Panc1 (cell line): ENCODE measurements at regions not wholly inside any gene's neighbourhood (a gene's known extent, or its start where the extent isn't known, plus 50 kb on each side); places are given as distances from the start of the nearest gene placed in this dataset.

ENCODE experiments used
- ATAC-seq: fragments of 200-7000 bp; cut with Tn5 transposase; 2 replicates; pipeline ENCODE4 v1.9.1; 2020; ENCODE audit warnings: mild to moderate bottlenecking, moderate library complexity
- BruUV-seq: library from RNA; stranded (reverse); fragments of 400-500 nt; replicated peaks from 2 replicates; lab custom pipeline; 2021; lab: Mats Ljungman, UMichigan
- CTCF ChIA-PET: fragments of 300-600 bp; sonication (Branson Sonifier 250); formaldehyde crosslinking; loops from one replicate; lab custom pipeline; 2022; ENCODE audit warnings: antibody characterized with exemption; lab: Charles Lee
- POLR2A ChIA-PET: fragments of 300-600 bp; sonication (Branson Sonifier 250); formaldehyde crosslinking; loops from one replicate; lab custom pipeline; 2022; ENCODE audit warnings: antibody characterized with exemption; lab: Charles Lee
- DNase-seq: peaks from one replicate; pipeline ENCODE4 v3.0.0-alpha.2; 2010; ENCODE audit warnings: low read depth, low spot score
- H3K27ac ChIP-seq: 2 replicates; pipeline ENCODE4 v1.5.1; 2011; ENCODE audit warnings: mild to moderate bottlenecking, low read length, inconsistent platforms
- H3K27me3 ChIP-seq: fragments of 200-500 bp; sonication (Bioruptor generic); 2 replicates; pipeline ENCODE4 v1.6.0; 2014; ENCODE audit warnings: low read length, inconsistent platforms; ENCODE audit not compliant: control insufficient read depth, insufficient read depth
- H3K36me3 ChIP-seq: fragments of 200-500 bp; sonication (Bioruptor generic); 2 replicates; pipeline ENCODE4 v1.5.1; 2014; ENCODE audit warnings: inconsistent platforms, mild to moderate bottlenecking, low read length, moderate library complexity; ENCODE audit not compliant: control insufficient read depth, insufficient read depth
- H3K4me1 ChIP-seq: 2 replicates; pipeline ENCODE4 v1.5.1; 2011; ENCODE audit warnings: inconsistent platforms, mild to moderate bottlenecking, low read length, moderate library complexity; ENCODE audit not compliant: control insufficient read depth, insufficient read depth
- H3K4me3 ChIP-seq, 2 experiments: 2 replicates each; pipeline ENCODE4 v1.5.1; 2011 to 2012; ENCODE audit warnings: low read depth in 2 of 2, low read length in 2 of 2, mild to moderate bottlenecking in 2 of 2, inconsistent platforms in 1 of 2, moderate library complexity in 1 of 2
- H3K9me3 ChIP-seq: fragments of 200-500 bp; sonication (Bioruptor generic); 2 replicates; pipeline ENCODE4 v1.5.1; 2014; ENCODE audit warnings: low read depth, mild to moderate bottlenecking, inconsistent platforms, low read length, moderate library complexity; ENCODE audit not compliant: control insufficient read depth, insufficient read depth
- POLR2AphosphoS5 ChIP-seq: IDR thresholded peaks from 2 replicates; pipeline ENCODE4 v1.6.1; 2012; ENCODE audit warnings: mild to moderate bottlenecking, low read depth, low read length, moderate library complexity
- SIN3A ChIP-seq: IDR thresholded peaks from 2 replicates; pipeline ENCODE4 v1.6.1; 2012; ENCODE audit warnings: low read depth, mild to moderate bottlenecking, low read length, moderate library complexity, borderline replicate concordance; ENCODE audit not compliant: insufficient read depth
- TCF7L2 ChIP-seq: IDR thresholded peaks from 2 replicates; pipeline ENCODE4 v1.6.1; 2011; ENCODE audit warnings: mild to moderate bottlenecking, low read depth, low read length, inconsistent platforms
- in situ Hi-C: cut with HindIII; loops from 2 replicates; pipeline ENCODE4 v1.10.0; 2016; ENCODE audit warnings: low sequenced_read_pairs, low pct_unique_long_range_greater_than_20kb
- intact Hi-C: fragments of 100-400 bp; cut with micrococcal nuclease; formaldehyde crosslinking; loops from one replicate; pipeline ENCODE4 v1.10.0; 2022; ENCODE audit not compliant: unreplicated experiment
- TF ChIP-seq, protein P1 (sequence below): fragments of 450-650 bp; IDR thresholded peaks from 2 replicates; pipeline ENCODE4 v1.5.1; 2017; ENCODE audit warnings: mild to moderate bottlenecking
- TF ChIP-seq, protein P2 (sequence below), 2 experiments: IDR thresholded peaks; 2 replicates each; pipeline ENCODE4 v1.6.1; 2011 to 2012; ENCODE audit warnings: low read depth in 2 of 2, control low read depth in 1 of 2, low read length in 1 of 2, mild to moderate bottlenecking in 1 of 2, moderate library complexity in 1 of 2; ENCODE audit not compliant: insufficient read depth in 1 of 2

DNA sequence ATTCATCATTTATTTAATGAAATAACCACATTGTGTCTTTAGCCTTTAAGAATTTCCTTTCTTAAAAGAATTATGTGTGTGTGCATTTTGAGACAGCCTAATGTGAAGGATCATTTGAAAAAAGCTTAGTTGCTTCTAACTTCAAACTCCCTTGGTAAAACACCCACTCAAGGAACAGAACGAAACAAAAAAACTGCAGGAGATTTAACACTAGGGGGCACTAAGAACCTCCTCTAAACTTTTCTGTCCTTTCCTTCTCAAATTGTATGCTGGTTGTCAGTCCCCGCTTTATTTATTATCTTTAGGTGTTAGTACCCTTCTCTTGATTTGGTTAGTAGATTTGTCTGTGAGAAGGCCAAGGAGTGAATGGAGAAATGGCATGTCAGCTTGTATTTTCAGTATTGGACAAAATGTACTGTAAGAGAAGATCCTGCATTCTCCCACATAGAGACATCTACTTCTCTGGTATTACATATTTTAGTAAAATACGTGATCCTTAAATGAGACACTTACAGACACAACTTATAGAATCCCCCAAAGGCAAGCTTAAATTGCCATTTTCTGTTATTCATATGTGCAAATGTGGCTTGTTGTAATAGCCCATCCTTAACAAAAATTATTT is 229.7 kb downstream of the MRPS30 start:
- CTCF ChIA-PET, result interaction anchor here (0.9 kb wide), 1 partner anchor 656 kb away, joined by 3 read pairs; no protein-coding TSS in a partner anchor
- no peak overlapping the region for H3K27ac ChIP-seq
- intact Hi-C loops, result loop anchor here (5.0 kb wide), 1 partner anchor 659 kb away; the partner anchor contains the start of gene HCN1

DNA sequence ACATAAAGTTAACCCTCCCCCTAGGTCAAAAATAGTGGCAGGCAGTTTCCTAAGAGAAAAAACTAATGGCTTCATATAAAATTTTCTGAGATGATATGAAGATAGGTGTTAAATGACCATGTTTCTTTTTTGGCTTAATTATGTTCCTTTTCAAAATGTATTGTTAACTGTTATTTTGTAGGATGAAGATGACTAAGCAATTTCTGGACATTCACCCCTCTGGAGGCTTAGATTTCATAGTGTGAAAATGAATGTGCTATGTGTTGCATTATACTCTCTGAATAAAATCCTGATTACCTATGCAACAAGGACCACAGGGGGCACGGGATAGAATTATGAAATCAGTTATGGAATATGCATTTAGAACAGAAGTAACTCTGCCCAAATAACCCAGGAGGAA is 233.5 kb downstream of the MRPS30 start:
- intact Hi-C loops (no loop called here), in situ Hi-C loops (no loop called here)
- DNase-seq (no peak), ATAC-seq (no peak)
- Histone ChIP-seq H3K4me3 (no peak overlapping the region), H3K27me3 (no peaks in the 10 kb centered on the region), H3K36me3 (no peaks in the 10 kb centered on the region), H3K4me1 (no peaks in the 10 kb centered on the region), H3K27ac (no peak overlapping the region), H3K9me3 (no peaks in the 10 kb centered on the region)
- TF ChIP-seq POLR2AphosphoS5 (no peak), SIN3A (no peak), TCF7L2 (no peak)
- TF ChIP-seq, protein P1, sequence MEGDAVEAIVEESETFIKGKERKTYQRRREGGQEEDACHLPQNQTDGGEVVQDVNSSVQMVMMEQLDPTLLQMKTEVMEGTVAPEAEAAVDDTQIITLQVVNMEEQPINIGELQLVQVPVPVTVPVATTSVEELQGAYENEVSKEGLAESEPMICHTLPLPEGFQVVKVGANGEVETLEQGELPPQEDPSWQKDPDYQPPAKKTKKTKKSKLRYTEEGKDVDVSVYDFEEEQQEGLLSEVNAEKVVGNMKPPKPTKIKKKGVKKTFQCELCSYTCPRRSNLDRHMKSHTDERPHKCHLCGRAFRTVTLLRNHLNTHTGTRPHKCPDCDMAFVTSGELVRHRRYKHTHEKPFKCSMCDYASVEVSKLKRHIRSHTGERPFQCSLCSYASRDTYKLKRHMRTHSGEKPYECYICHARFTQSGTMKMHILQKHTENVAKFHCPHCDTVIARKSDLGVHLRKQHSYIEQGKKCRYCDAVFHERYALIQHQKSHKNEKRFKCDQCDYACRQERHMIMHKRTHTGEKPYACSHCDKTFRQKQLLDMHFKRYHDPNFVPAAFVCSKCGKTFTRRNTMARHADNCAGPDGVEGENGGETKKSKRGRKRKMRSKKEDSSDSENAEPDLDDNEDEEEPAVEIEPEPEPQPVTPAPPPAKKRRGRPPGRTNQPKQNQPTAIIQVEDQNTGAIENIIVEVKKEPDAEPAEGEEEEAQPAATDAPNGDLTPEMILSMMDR, result no peak
- TF ChIP-seq, protein P2, sequence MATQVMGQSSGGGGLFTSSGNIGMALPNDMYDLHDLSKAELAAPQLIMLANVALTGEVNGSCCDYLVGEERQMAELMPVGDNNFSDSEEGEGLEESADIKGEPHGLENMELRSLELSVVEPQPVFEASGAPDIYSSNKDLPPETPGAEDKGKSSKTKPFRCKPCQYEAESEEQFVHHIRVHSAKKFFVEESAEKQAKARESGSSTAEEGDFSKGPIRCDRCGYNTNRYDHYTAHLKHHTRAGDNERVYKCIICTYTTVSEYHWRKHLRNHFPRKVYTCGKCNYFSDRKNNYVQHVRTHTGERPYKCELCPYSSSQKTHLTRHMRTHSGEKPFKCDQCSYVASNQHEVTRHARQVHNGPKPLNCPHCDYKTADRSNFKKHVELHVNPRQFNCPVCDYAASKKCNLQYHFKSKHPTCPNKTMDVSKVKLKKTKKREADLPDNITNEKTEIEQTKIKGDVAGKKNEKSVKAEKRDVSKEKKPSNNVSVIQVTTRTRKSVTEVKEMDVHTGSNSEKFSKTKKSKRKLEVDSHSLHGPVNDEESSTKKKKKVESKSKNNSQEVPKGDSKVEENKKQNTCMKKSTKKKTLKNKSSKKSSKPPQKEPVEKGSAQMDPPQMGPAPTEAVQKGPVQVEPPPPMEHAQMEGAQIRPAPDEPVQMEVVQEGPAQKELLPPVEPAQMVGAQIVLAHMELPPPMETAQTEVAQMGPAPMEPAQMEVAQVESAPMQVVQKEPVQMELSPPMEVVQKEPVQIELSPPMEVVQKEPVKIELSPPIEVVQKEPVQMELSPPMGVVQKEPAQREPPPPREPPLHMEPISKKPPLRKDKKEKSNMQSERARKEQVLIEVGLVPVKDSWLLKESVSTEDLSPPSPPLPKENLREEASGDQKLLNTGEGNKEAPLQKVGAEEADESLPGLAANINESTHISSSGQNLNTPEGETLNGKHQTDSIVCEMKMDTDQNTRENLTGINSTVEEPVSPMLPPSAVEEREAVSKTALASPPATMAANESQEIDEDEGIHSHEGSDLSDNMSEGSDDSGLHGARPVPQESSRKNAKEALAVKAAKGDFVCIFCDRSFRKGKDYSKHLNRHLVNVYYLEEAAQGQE (IDR thresholded peaks at IDR 0.05; ENCODE audit: insufficient read depth in 1 of 2, low read depth in 2 of 2, low read length in 1 of 2), result no peak
- CTCF ChIA-PET, result no interaction called here
- POLR2A ChIA-PET, result no interaction called here
- BruUV-seq, result no TSS peak

More for the DNA sequence above, 229.7 kb downstream of the MRPS30 start:
- POLR2A ChIA-PET, result no interaction called here
- no peaks in the 10 kb centered on the region for H3K4me1 ChIP-seq
- H3K4me3 ChIP-seq, result no peak overlapping the region
- H3K27me3 ChIP-seq, result no peaks in the 10 kb centered on the region
- DNase-seq (peak; percentile 22), ATAC-seq (no peak)
- TF ChIP-seq POLR2AphosphoS5, result no peak
- TF ChIP-seq, protein P1, result peak; percentile 68; the same call in 1 of the 2 replicates
- no TSS peak for BruUV-seq
- no peaks in the 10 kb centered on the region for H3K9me3 ChIP-seq
- H3K36me3 ChIP-seq, result no peaks in the 10 kb centered on the region
- in situ Hi-C loops, result no loop called here
